PFSK-1 (cell line): ENCODE measurements at regions not wholly inside any gene's neighbourhood (a gene's known extent, or its start where the extent isn't known, plus 50 kb on each side); places are given as distances from the start of the nearest gene placed in this dataset.

Experiments used
- FOXP2 ChIP-seq: optimal IDR thresholded peaks from 2 replicates; pipeline ENCODE3; 2011; ENCODE audit warnings: borderline replicate concordance, control low read depth, inconsistent platforms; ENCODE audit not compliant: insufficient read depth; ENCODE audit errors: extremely low read length, extremely low read depth
- POLR2AphosphoS5 ChIP-seq: IDR thresholded peaks from 2 replicates; pipeline ENCODE4 v1.6.1; 2012; ENCODE audit warnings: low read depth, mild to moderate bottlenecking, control low read depth, low read length, moderate library complexity
- REST ChIP-seq, 2 experiments: IDR thresholded peaks; 2 replicates each; pipeline versions ENCODE4 v1.6.1 to v1.8.0; 2011 to 2012; ENCODE audit warnings: low read depth in 2 of 2, low read length in 2 of 2, control low read depth in 1 of 2, inconsistent platforms in 1 of 2, mild to moderate bottlenecking in 1 of 2, moderate library complexity in 1 of 2; ENCODE audit not compliant: insufficient read depth in 1 of 2
- SIN3A ChIP-seq: IDR thresholded peaks from 2 replicates; pipeline ENCODE4 v1.6.1; 2012; ENCODE audit warnings: mild to moderate bottlenecking, low read length, moderate library complexity, borderline replicate concordance; ENCODE audit not compliant: insufficient read depth
- TAF1 ChIP-seq: IDR thresholded peaks from 2 replicates; pipeline ENCODE4 v1.6.1; 2012; ENCODE audit warnings: low read length, control low read depth, borderline replicate concordance; ENCODE audit not compliant: insufficient read depth

- TF ChIP-seq TAF1 (no peak), POLR2AphosphoS5 (no peak), FOXP2 (no peak), REST (IDR thresholded peaks at IDR 0.05; ENCODE audit: insufficient read depth in 1 of 2, low read depth in 2 of 2, low read length in 2 of 2) (no peak)
Measured at GRCh38 chr1:68746378-68746777, 249.5 kb upstream of the DEPDC1 start.

- no peak for TF ChIP-seq SIN3A
- TF ChIP-seq REST (IDR thresholded peaks at IDR 0.05; ENCODE audit: insufficient read depth in 1 of 2, low read depth in 2 of 2, low read length in 2 of 2), result no peak
- TF ChIP-seq POLR2AphosphoS5, result no peak
- TF ChIP-seq TAF1, result no peak
- no peak for TF ChIP-seq FOXP2
Measured at GRCh38 chr1:68751723-68752122, 254.8 kb upstream of the DEPDC1 start.

- TF ChIP-seq SIN3A (no peak), FOXP2 (no peak), POLR2AphosphoS5 (no peak), TAF1 (no peak), REST (IDR thresholded peaks at IDR 0.05; ENCODE audit: insufficient read depth in 1 of 2, low read depth in 2 of 2, low read length in 2 of 2) (no peak)
Measured at GRCh38 chr1:68758666-68759209, 261.9 kb upstream of the DEPDC1 start.

GRCh38 chr1:68767941-68768340, 271.1 kb upstream of the DEPDC1 start:
- no peak for TF ChIP-seq SIN3A
- TF ChIP-seq TAF1, result no peak
- no peak for TF ChIP-seq POLR2AphosphoS5
- TF ChIP-seq REST (IDR thresholded peaks at IDR 0.05; ENCODE audit: insufficient read depth in 1 of 2, low read depth in 2 of 2, low read length in 2 of 2), result no peak

GRCh38 chr1:68770817-68771216, 273.9 kb upstream of the DEPDC1 start:
- TF ChIP-seq SIN3A, result no peak
- no peak for TF ChIP-seq REST (IDR thresholded peaks at IDR 0.05; ENCODE audit: insufficient read depth in 1 of 2, low read depth in 2 of 2, low read length in 2 of 2)
- no peak for TF ChIP-seq FOXP2
- TF ChIP-seq POLR2AphosphoS5, result no peak
- no peak for TF ChIP-seq TAF1
